OCI-LY1 (cell line): ENCODE measurements at regions not wholly inside any gene's neighbourhood (a gene's known extent, or its start where the extent isn't known, plus 50 kb on each side); places are given as distances from the start of the nearest gene placed in this dataset.

Experiments used
- H2AFZ ChIP-seq: fragments of 200-600 bp; sonication (generic), shearing (Covaris generic); 2 replicates; pipeline ENCODE4 v1.6.0; 2014; ENCODE audit warnings: antibody characterized with exemption, mild to moderate bottlenecking, low read length
- H3F3A ChIP-seq: fragments of 200-600 bp; sonication (generic), shearing (Covaris generic); 2 replicates; pipeline ENCODE4 v1.6.0; 2014; ENCODE audit warnings: mild to moderate bottlenecking, antibody characterized with exemption, low read length, moderate library complexity; ENCODE audit not compliant: insufficient read depth
- H3K27ac ChIP-seq: fragments of 200-600 bp; sonication (generic); 2 replicates; pipeline ENCODE4 v1.5.1; 2014; ENCODE audit warnings: low read length, mixed run types, mild to moderate bottlenecking, low read depth; ENCODE audit not compliant: poor library complexity, severe bottlenecking
- H3K27me3 ChIP-seq: fragments of 200-600 bp; sonication (generic); 2 replicates; pipeline ENCODE4 v1.6.0; 2014; ENCODE audit warnings: antibody characterized with exemption, mild to moderate bottlenecking, low read length, moderate library complexity; ENCODE audit not compliant: insufficient read depth
- H3K36me3 ChIP-seq: fragments of 200-600 bp; sonication (generic); 2 replicates; pipeline ENCODE4 v1.6.1; 2014; ENCODE audit warnings: mild to moderate bottlenecking, antibody characterized with exemption, low read length, moderate library complexity, mixed read lengths; ENCODE audit not compliant: insufficient read depth
- H3K4me1 ChIP-seq: fragments of 200-600 bp; sonication (generic); 2 replicates; pipeline ENCODE4 v1.5.1; 2014; ENCODE audit warnings: mild to moderate bottlenecking, low read length, moderate library complexity; ENCODE audit not compliant: insufficient read depth, severe bottlenecking
- H3K4me2 ChIP-seq: fragments of 200-600 bp; sonication (generic), shearing (Covaris generic); 2 replicates; pipeline ENCODE4 v1.6.1; 2014; ENCODE audit warnings: low read length
- H3K4me3 ChIP-seq: fragments of 200-600 bp; sonication (generic); 2 replicates; pipeline ENCODE4 v1.5.1; 2014; ENCODE audit warnings: low read length, low read depth, mild to moderate bottlenecking, mixed read lengths; ENCODE audit not compliant: poor library complexity, severe bottlenecking
- H3K79me2 ChIP-seq: fragments of 200-600 bp; shearing (Covaris generic); 2 replicates; pipeline ENCODE4 v1.6.1; 2016; ENCODE audit warnings: mixed run types, low read length, mixed read lengths; ENCODE audit not compliant: insufficient read depth
- H3K9ac ChIP-seq: fragments of 200-600 bp; sonication (generic), shearing (Covaris generic); 2 replicates; pipeline ENCODE4 v1.6.1; 2014; ENCODE audit warnings: mild to moderate bottlenecking, low read length, mixed read lengths
- H3K9me2 ChIP-seq: fragments of 200-600 bp; sonication (generic), shearing (Covaris generic); 2 replicates; pipeline ENCODE4 v1.6.1; 2014; ENCODE audit warnings: low read depth, mild to moderate bottlenecking, low read length, mixed read lengths
- H3K9me3 ChIP-seq: fragments of 200-600 bp; shearing (Covaris generic); 2 replicates; pipeline ENCODE4 v1.6.1; 2014; ENCODE audit warnings: low read length, mixed read lengths
- H4K20me1 ChIP-seq: fragments of 200-600 bp; sonication (generic), shearing (Covaris generic); 2 replicates; pipeline ENCODE4 v1.6.0; 2016; ENCODE audit warnings: mild to moderate bottlenecking, low read length; ENCODE audit not compliant: insufficient read depth
- EZH2 ChIP-seq: fragments of 200-600 bp; sonication (generic), shearing (Covaris generic); IDR thresholded peaks from 2 replicates; pipeline ENCODE4 v1.8.0; 2017; ENCODE audit warnings: borderline replicate concordance, mixed run types, mild to moderate bottlenecking, antibody characterized with exemption, low read length, moderate library complexity, mixed read lengths
- TF ChIP-seq, protein P1 (sequence below): fragments of 200-600 bp; sonication (generic), shearing (Covaris generic); IDR thresholded peaks from 2 replicates; pipeline ENCODE4 v1.5.1; 2017; ENCODE audit warnings: mild to moderate bottlenecking, antibody characterized with exemption, low read length, moderate library complexity, mixed read lengths

- TF ChIP-seq, protein P1, sequence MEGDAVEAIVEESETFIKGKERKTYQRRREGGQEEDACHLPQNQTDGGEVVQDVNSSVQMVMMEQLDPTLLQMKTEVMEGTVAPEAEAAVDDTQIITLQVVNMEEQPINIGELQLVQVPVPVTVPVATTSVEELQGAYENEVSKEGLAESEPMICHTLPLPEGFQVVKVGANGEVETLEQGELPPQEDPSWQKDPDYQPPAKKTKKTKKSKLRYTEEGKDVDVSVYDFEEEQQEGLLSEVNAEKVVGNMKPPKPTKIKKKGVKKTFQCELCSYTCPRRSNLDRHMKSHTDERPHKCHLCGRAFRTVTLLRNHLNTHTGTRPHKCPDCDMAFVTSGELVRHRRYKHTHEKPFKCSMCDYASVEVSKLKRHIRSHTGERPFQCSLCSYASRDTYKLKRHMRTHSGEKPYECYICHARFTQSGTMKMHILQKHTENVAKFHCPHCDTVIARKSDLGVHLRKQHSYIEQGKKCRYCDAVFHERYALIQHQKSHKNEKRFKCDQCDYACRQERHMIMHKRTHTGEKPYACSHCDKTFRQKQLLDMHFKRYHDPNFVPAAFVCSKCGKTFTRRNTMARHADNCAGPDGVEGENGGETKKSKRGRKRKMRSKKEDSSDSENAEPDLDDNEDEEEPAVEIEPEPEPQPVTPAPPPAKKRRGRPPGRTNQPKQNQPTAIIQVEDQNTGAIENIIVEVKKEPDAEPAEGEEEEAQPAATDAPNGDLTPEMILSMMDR = no peak
- H3K4me2 ChIP-seq = no peak overlapping the region
- no peaks in the 10 kb centered on the region for H3F3A ChIP-seq
- H4K20me1 ChIP-seq = no peaks in the 10 kb centered on the region
- H3K79me2 ChIP-seq = no peaks in the 10 kb centered on the region
- H3K4me1 ChIP-seq = no peaks in the 10 kb centered on the region
- no peak overlapping the region for H3K4me3 ChIP-seq
- H3K9ac ChIP-seq = no peak overlapping the region
- H3K9me3 ChIP-seq = no peaks in the 10 kb centered on the region
- no peaks in the 10 kb centered on the region for H3K27me3 ChIP-seq
- no peak overlapping the region for H2AFZ ChIP-seq
- H3K9me2 ChIP-seq = no peaks in the 10 kb centered on the region
- H3K36me3 ChIP-seq = no peaks in the 10 kb centered on the region
- H3K27ac ChIP-seq = no peak overlapping the region
These were observed 163.5 kb downstream of the IRF8 start for GRCh38 chr16:86062271-86062965.

DNA sequence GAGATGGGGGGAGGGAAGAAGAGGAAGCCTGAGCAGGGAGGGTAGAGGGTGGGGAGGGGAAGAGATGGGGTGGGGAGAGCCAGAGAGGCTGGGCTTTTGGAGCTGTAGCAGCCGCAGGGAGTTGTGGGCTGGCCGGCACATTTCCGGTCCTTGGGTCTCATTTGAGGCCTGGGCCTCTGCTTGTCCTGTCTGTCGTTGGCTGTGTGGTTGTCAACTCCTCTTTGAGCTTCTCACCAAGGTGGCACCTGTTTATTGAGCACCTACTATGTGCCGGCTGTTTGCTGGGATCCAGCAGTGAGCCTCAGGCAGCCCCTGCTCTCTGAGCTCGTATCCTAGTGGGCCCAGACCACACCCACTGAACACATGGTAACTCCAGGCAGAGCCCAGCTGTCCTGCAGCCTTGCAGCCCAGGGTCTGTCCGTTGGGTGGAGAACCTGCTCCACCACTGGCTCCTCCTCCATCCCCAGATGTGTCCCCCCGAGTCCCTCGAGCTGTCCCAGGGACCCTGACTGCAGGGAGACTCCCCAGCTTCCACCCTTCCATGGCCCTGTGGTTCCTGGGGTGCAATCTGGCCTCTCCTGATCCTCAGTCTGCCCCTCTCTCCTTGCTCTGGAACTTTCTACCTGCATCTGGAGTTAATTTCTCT lies 164.9 kb downstream of the IRF8 start:
- H4K20me1 ChIP-seq = no peaks in the 10 kb centered on the region
- H3K9me2 ChIP-seq = no peaks in the 10 kb centered on the region
- no peak overlapping the region for H3K4me2 ChIP-seq
- H3F3A ChIP-seq = no peaks in the 10 kb centered on the region
- H3K4me3 ChIP-seq = no peak overlapping the region
- H3K79me2 ChIP-seq = no peaks in the 10 kb centered on the region
- H3K9me3 ChIP-seq = no peaks in the 10 kb centered on the region
- H3K36me3 ChIP-seq = no peaks in the 10 kb centered on the region
- TF ChIP-seq, protein P1 = no peak
- no peak for TF ChIP-seq EZH2
- H3K9ac ChIP-seq = no peak overlapping the region
- H3K27me3 ChIP-seq = no peaks in the 10 kb centered on the region
- no peaks in the 10 kb centered on the region for H3K4me1 ChIP-seq
- no peak overlapping the region for H3K27ac ChIP-seq
- no peak overlapping the region for H2AFZ ChIP-seq

DNA sequence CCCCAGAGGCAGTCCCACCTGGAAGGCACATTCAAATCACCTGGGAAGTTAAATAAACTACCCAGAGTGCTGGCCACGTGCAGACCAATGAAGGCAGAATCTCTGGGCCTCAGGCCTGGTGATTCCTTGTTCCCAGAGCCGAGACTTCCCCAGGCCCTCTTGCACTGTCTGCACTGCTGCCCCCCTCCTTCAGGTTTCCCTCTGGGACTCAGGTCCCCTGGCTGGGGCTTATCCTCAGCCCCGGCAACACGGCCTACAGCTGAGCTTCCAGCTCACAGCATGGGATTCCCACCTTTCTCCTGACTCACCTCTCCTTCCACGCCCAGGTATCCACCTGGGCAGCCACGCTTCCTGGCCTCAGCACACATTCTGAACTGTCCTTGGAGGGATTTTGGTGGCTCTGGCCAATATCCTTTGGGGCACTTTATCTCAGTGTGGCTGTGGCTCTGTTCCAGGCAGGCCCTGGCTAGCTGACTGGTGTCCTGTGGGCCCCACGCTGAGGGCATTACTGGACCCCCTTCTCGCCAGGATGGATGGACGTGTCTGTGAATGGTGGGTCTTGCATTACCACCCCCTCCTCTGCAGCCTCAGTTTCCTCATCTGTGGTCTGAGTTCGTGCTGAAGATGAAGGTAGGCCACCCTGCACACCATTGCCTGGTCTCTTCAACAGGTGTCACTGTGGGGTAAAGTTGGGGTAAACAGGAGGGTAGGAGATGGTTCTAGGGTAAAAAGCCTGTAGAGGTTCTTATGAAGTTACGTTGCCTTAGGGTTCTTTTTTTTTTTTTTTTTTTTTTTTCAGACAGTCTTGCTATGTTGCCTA lies 165.7 kb downstream of the IRF8 start:
- H3K4me1 ChIP-seq = no peaks in the 10 kb centered on the region
- no peaks in the 10 kb centered on the region for H3K9me2 ChIP-seq
- no peaks in the 10 kb centered on the region for H3K9me3 ChIP-seq
- no peaks in the 10 kb centered on the region for H3F3A ChIP-seq
- H3K9ac ChIP-seq = no peak overlapping the region
- H3K27ac ChIP-seq = no peak overlapping the region
- H2AFZ ChIP-seq = no peak overlapping the region
- TF ChIP-seq, protein P1 = no peak
- no peak for TF ChIP-seq EZH2
- H3K36me3 ChIP-seq = no peaks in the 10 kb centered on the region
- no peak overlapping the region for H3K4me3 ChIP-seq
- no peaks in the 10 kb centered on the region for H3K79me2 ChIP-seq
- no peak overlapping the region for H3K4me2 ChIP-seq
- H3K27me3 ChIP-seq = no peaks in the 10 kb centered on the region
- no peaks in the 10 kb centered on the region for H4K20me1 ChIP-seq
